ENCODE measurements at regions not wholly inside any gene's neighbourhood (a gene's known extent, or its start where the extent isn't known, plus 50 kb on each side); places are given as distances from the start of the nearest gene placed in this dataset.
"Not testable (repeated sequence)": the region's sequence is repeated elsewhere in the genome, so short reads cannot be mapped to it uniquely, and the experiment has no call there.

GRCh38 chr2:67716895-67717396 lies 319.8 kb downstream of the ETAA1 start:
- no peak for DNase-seq

GRCh38 chr2:67717692-67718091 lies 320.6 kb downstream of the ETAA1 start:
- DNase-seq = no peak

DNA sequence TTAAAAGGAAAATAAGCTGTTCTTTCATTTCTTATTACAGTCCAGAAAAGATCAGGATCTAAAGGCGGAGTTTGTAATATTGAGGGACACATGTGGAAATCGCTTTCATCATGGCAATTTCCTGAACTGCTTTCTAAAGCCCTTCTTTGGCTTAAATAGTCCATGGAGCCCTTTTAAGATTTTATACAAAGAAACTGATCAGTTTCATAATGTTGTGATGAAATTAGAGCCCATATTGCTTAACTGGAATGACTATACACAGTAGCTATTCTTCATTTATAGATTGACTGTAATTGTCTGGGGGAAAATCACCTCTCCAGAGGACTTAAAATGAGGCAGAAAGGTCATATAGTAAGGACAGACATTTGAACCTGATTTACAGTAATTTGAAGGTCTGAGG lies 322.2 kb downstream of the ETAA1 start:
- DNase-seq = no peak

GRCh38 chr2:67721516-67721915 lies 324.4 kb downstream of the ETAA1 start:
- no peak for DNase-seq

DNA sequence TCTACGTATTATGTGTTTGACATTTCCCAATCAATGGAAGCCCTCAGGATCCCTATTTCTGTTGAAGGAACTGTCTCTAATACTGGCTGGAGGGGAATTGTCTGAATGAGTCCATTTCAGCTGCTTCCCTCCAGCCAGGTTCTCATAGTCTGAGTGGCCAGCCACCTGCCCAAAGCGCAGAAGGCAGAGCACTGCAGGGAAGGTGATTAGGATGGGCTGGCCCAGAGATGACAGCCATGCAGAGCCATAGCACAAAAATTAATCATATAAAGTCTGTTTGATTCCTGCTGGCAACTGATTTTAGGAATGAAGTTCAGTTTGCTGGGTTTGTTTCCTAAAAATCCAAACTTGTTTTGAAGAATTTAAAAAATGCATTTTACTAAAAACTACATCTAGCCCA lies 327.1 kb downstream of the ETAA1 start:
- DNase-seq = no peak

DNA sequence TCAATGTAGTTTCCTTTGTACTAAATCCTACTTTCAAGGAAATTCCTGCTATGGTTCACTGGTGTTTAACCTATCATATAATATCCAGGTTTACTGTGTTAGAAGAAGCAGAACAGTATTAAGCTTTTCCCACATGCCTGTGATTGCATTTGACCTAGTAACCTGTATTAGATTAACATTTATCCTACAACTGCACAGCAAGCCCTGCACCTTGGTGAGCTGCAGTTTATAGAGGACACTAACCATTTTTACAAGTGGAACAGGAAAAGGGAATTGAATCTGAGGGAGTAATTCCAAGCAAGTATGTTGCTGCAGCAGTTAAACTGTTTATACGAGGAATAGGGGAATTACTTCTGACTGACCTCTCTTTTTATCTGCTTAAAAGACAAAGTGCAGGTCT lies 328.6 kb downstream of the ETAA1 start:
- no peak for DNase-seq

- no peak for DNase-seq
Measured at GRCh38 chr2:67726416-67726815, 329.3 kb downstream of the ETAA1 start.

GRCh38 chr2:67727131-67727530 lies 330.0 kb downstream of the ETAA1 start:
- DNase-seq = no peak

DNA sequence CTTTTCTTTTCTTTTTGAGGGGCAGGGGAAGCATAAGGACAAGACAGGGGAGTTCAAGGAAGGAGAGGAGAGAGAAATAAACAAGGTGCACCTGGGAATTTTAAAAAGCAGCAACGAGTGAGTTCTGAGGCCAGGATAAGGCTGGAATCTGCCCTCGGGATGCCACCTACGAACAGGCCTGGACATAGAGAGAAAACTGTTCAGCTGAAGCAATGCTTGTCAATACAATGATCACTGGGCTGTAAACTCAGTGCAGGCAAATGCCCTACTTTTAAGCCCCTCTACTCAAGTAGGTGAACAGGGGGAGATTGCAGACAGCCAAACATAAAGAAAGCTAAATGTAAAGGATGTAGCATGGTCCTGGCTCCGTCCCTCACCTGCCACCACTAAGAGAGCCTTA lies 330.5 kb downstream of the ETAA1 start:
- no peak for DNase-seq

GRCh38 chr2:67729474-67729873 lies 332.3 kb downstream of the ETAA1 start:
- no peak for DNase-seq

- DNase-seq = no peak
Measured at GRCh38 chr2:67733517-67733916, 329.3 kb downstream of the C1D start.

DNA sequence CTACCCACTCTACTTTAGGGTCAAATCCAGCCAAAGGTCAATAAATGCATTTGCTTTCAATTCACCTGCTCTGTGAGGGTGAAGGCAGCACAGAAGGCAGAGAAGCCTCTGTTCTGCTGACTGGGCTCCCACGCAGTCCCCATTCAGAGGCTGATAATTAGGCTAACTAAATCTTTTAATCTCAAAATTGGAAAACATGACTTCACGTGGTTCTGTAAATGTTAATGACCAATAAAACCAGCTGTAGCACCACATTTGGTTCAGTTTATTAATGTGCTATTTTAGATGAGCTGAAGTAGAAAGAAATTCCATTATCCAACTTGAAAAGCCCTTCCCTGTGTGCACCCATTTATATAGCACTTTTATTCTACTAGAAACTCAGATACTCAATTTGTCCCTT lies 310.6 kb downstream of the C1D start:
- DNase-seq = no peak

DNA sequence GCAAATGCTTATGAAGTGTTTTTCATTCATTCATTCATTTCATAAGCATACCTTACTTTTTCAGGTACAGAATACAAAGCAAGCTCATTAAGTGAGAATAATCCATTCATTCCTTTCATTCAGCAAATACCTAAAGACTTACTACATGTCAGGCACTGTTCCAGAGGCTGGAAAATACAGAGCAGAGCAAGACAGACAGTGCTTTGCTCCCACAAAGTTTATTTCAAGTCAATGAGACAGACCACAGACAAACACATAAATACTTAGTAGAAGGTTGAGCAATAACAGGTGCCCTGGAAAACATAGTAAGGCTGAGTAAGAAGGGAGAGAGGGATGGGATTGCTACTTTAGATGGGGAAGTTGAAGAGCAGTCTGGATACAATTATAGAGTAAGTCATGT lies 309.8 kb downstream of the C1D start:
- no peak for DNase-seq

- DNase-seq = no peak
Measured at GRCh38 chr2:67755156-67755882, 307.5 kb downstream of the C1D start.

GRCh38 chr2:67760995-67761394 lies 301.8 kb downstream of the C1D start:
- no peak for DNase-seq

GRCh38 chr2:67771380-67771779 lies 291.4 kb downstream of the C1D start:
- no peak for DNase-seq

DNA sequence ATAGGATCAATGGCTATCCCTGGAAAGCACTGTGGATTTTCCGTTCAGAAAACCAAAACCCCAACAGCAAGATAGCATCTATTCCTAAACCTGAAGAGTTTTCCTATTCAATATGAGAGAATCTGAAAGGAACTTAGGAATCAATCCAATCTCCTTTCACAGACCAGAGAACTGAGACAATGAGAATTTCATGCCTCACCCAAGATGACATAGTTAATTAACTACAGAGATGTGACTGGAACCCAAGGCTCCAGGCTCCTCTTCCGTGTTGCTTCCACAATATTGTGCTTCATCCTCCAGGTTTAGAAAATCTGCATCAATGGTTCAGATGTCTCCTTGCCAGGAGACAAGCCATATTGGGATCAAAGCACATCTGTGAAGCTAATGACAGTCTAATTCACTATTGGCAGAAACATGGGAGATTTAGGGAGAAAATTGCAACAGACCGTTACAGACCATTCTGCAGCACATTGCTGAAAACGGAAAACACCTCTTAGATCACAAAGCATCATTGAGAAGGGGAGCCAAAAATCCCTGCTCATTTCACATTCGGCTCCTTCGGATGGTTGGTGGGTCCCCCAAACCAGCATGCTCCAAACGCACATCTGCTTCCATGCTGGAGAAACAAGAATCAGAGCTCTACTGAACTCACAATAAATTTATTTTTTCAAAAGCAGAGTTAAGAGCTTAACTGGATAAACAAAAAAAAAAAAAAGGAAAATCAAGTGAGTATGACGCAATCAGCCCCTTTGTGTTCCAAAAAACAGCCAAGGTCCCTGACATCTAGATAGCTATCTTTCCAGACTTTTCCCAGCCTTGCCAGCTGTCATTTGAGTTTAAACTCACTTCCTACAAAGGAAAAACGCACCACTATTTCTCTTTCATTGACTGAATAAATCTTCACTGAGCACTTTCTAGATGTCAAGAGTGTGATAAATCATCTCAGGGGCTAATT lies 290.3 kb downstream of the C1D start:
- no peak for DNase-seq

DNA sequence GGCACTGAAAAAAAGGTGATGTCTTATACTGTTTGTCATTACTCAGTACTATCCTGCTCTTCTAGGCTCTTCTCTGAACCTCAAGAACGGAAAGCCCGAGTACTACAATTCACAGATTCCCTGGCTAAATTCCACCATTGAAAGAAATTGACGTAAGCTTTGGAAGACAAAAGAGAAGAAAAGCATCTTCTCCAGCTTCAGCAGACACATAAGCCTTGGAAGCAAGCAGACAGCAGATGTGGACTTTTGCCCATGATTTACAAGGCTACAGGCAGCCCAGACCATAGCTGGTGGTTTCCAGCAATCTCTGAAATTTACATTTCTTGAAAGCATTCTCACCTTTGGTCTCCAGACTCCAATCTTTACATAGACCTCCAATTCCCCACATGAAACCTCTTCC lies 289.0 kb downstream of the C1D start:
- DNase-seq = no peak

- no peak for DNase-seq
Measured at GRCh38 chr2:67776276-67776675, 286.5 kb downstream of the C1D start.

DNA sequence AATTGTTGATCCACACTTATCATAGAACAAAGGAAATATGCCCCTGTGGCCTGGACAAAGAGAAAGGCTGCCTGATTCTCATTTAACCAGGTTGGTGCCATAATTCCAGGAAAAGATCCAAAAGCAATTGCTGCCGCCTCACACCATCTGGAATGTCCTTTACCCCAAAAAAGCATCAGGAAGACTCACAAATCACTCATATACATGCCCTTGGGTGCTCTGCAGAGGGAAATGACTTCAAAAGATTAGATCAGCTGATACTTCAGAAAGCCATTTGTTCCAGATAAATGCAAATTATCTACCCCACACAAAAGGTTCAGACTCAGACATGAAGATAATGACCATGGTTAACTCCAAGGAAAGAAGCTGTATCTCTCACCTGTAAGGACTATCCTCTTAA lies 285.8 kb downstream of the C1D start:
- no peak for DNase-seq

DNA sequence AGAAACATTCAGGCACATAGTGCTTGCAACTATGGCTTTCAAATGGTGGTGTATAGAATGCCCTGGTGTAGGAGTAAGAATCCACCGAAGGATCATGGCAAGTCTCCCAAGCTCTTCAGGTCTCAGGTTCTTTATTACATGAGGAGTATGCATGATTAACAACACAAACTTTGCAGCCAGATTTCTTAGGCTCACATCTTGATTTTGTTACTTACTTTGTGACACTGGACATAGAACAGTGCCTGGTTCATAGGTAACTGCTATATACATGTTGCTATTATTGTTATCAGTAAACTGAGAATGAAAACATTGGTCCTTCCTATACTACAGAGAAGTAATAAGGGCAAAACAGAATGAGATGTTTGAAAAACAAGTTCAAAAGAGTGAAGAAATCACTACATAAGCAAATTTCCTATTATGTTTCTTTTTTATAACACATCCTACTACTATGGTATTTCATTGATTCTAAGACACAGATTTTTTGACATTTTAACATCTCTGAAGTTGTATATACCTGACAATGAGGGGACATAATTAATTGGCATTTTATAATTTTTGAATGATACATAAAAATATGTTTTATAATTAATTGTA lies 284.9 kb downstream of the C1D start:
- DNase-seq = no peak

DNA sequence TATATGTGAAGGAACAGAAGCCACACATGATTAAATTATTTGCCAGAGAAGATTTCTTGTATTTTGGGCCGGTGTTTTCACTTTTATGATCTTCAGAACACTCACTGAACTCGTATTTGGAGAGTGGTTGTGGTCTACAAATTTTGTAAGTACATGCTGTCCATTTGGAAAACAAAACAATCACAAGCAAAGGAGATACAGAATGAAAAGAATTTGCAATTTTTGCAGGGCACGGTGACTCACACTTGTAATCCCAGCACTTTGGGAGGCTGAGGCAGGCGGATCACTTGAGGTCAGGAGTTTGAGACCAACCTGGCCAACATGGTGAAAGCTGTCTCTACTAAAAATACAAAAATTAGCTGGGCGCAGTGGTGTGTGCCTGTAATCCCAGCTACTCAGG lies 282.0 kb downstream of the C1D start:
- DNase-seq = not testable (repeated sequence)

DNA sequence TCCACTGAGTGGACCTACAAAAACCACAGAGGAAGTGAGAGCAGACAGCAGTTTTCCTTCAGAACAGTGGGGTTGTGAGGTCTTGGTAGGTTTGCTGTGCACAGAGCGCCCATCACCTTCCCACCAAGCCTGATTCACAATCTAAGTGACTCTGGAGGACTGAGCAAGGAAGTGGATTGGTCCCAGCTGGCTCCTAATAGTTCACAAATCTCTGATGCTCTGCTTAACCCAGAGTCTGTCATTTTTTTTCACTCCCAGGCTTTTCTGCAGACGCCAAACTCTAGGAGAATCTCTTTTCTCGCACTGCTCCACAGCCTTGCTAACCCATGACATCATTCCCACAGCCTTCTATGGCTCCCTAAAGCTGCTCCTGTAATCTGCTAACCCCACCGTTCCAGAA lies 280.4 kb downstream of the C1D start:
- no peak for DNase-seq

DNA sequence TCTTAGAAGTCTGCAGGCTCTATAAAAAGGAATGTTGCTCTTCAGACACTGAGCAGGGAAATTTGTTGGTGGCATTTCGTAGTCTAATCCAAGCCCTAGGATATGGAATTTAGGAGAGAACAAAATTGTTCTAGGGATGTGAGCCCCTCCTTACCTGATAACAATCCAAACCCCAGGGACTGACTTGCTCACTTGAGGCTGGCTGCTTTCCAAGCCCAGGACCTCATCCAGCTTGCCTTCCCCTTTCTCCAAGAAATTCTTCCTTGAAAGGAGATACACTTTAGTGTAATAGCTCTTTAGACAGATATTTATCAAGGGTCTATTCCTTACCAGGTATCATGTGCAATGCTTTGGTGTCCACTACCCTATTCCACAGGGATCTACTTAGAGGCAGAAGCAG lies 279.8 kb downstream of the C1D start:
- DNase-seq = no peak
